Glutamatergic neuron (in vitro differentiated cells): ENCODE measurements at regions not wholly inside any gene's neighbourhood (a gene's known extent, or its start where the extent isn't known, plus 50 kb on each side); places are given as distances from the start of the nearest gene placed in this dataset.

Experiments
- DNase-seq: peaks from one replicate; pipeline ENCODE4 v3.0.0; 2022
- H3K27ac Mint-ChIP-seq: one replicate; pipeline ENCODE4 v1.8.0; 2020; ENCODE audit warnings: mild to moderate bottlenecking, mixed read lengths, inconsistent platforms; ENCODE audit not compliant: unreplicated experiment
- H3K27me3 Mint-ChIP-seq: one replicate; pipeline ENCODE4 v1.8.0; 2020; ENCODE audit warnings: mild to moderate bottlenecking, moderate library complexity, mixed read lengths, inconsistent platforms; ENCODE audit not compliant: unreplicated experiment
- H3K36me3 Mint-ChIP-seq: one replicate; pipeline ENCODE4 v1.8.0; 2020; ENCODE audit warnings: mild to moderate bottlenecking, mixed read lengths, inconsistent platforms; ENCODE audit not compliant: unreplicated experiment
- H3K4me1 Mint-ChIP-seq: one replicate; pipeline ENCODE4 v1.8.0; 2020; ENCODE audit warnings: mild to moderate bottlenecking, low read depth, mixed read lengths, inconsistent platforms; ENCODE audit not compliant: unreplicated experiment
- H3K4me3 Mint-ChIP-seq: one replicate; pipeline ENCODE4 v1.8.0; 2020; ENCODE audit warnings: mild to moderate bottlenecking, mixed read lengths, inconsistent platforms; ENCODE audit not compliant: unreplicated experiment
- H3K9me3 Mint-ChIP-seq: one replicate; pipeline ENCODE4 v1.8.0; 2020; ENCODE audit warnings: mild to moderate bottlenecking, moderate library complexity, mixed read lengths, inconsistent platforms; ENCODE audit not compliant: unreplicated experiment
- CTCF ChIP-seq: fragments of 200-600 bp; sonication (generic); IDR thresholded peaks from one replicate; pipeline ENCODE4 v1.5.0; 2021; ENCODE audit not compliant: partially characterized antibody, unreplicated experiment

GRCh38 chr3:64917914-64918453 lies 230.2 kb upstream of the ADAMTS9 start:
- Mint-ChIP-seq H3K27ac (no peak overlapping the region), H3K36me3 (no peaks in the 10 kb centered on the region), H3K9me3 (no peaks in the 10 kb centered on the region), H3K27me3 (no peaks in the 10 kb centered on the region), H3K4me3 (no peak overlapping the region), H3K4me1 (peaks cover 10% of the 10 kb centered on the region)
- TF ChIP-seq CTCF, result no peak
- DNase-seq, result no peak

GRCh38 chr3:64916937-64917336 lies 229.1 kb upstream of the ADAMTS9 start:
- Mint-ChIP-seq H3K4me3 (no peak overlapping the region), H3K36me3 (no peaks in the 10 kb centered on the region), H3K9me3 (peaks cover 2% of the 10 kb centered on the region), H3K27me3 (no peaks in the 10 kb centered on the region), H3K27ac (no peak overlapping the region), H3K4me1 (peaks cover 10% of the 10 kb centered on the region)
- DNase-seq, result no peak
- TF ChIP-seq CTCF, result no peak

GRCh38 chr3:64916192-64916798 lies 228.5 kb upstream of the ADAMTS9 start:
- H3K4me3 Mint-ChIP-seq, result no peak overlapping the region
- H3K36me3 Mint-ChIP-seq, result no peaks in the 10 kb centered on the region
- no peaks in the 10 kb centered on the region for H3K27me3 Mint-ChIP-seq
- H3K4me1 Mint-ChIP-seq, result peaks cover 10% of the 10 kb centered on the region
- H3K27ac Mint-ChIP-seq, result no peak overlapping the region
- H3K9me3 Mint-ChIP-seq, result peaks cover 2% of the 10 kb centered on the region
- no peak for TF ChIP-seq CTCF
- no peak for DNase-seq

GRCh38 chr3:64915778-64916177 lies 228.0 kb upstream of the ADAMTS9 start:
- Mint-ChIP-seq H3K27ac (no peak overlapping the region), H3K4me3 (no peak overlapping the region), H3K9me3 (peaks cover 2% of the 10 kb centered on the region), H3K4me1 (peaks cover 10% of the 10 kb centered on the region), H3K36me3 (no peaks in the 10 kb centered on the region), H3K27me3 (no peaks in the 10 kb centered on the region)
- no peak for TF ChIP-seq CTCF
- no peak for DNase-seq

GRCh38 chr3:64913515-64913914 lies 225.7 kb upstream of the ADAMTS9 start:
- no peak for TF ChIP-seq CTCF
- H3K4me1 Mint-ChIP-seq, result peaks cover 10% of the 10 kb centered on the region
- no peaks in the 10 kb centered on the region for H3K36me3 Mint-ChIP-seq

More at GRCh38 chr3:64913515-64913914, 225.7 kb upstream of the ADAMTS9 start:
- Mint-ChIP-seq H3K27ac (no peak overlapping the region), H3K27me3 (no peaks in the 10 kb centered on the region), H3K9me3 (peaks cover 2% of the 10 kb centered on the region), H3K4me3 (no peak overlapping the region)
- no peak for DNase-seq
